ENCODE measurements at regions not wholly inside any gene's neighbourhood (a gene's known extent, or its start where the extent isn't known, plus 50 kb on each side); places are given as distances from the start of the nearest gene placed in this dataset.
"Not testable (repeated sequence)": the region's sequence is repeated elsewhere in the genome, so short reads cannot be mapped to it uniquely, and the experiment has no call there.

- no peak for DNase-seq
Measured at GRCh38 chr3:164458986-164459385, 619.3 kb downstream of the SI start.

- no peak for DNase-seq
Measured at GRCh38 chr3:164453714-164454113, 624.6 kb downstream of the SI start.

GRCh38 chr3:164452707-164453106 lies 625.6 kb downstream of the SI start:
- no peak for DNase-seq

GRCh38 chr3:164451072-164451910 lies 627.0 kb downstream of the SI start:
- no peak for DNase-seq

- DNase-seq, result no peak
Measured at GRCh38 chr3:164450276-164450905, 627.9 kb downstream of the SI start.

- peak; percentile 62 for DNase-seq
Measured at GRCh38 chr3:164419220-164419619, 659.1 kb downstream of the SI start.

GRCh38 chr3:164418414-164418813 lies 659.9 kb downstream of the SI start:
- peak; percentile 99 for DNase-seq

GRCh38 chr3:164417955-164418354 lies 660.3 kb downstream of the SI start:
- no peak for DNase-seq

- DNase-seq, result no peak
Measured at GRCh38 chr3:164416491-164417222, 661.6 kb downstream of the SI start.

- DNase-seq, result no peak
Measured at GRCh38 chr3:164408326-164408725, 670.0 kb downstream of the SI start.

- DNase-seq, result no peak
Measured at GRCh38 chr3:164407111-164407510, 671.2 kb downstream of the SI start.

- DNase-seq, result no peak
Measured at GRCh38 chr3:164406281-164406680, 672.0 kb downstream of the SI start.

- no peak for DNase-seq
Measured at GRCh38 chr3:164401923-164402322, 676.4 kb downstream of the SI start.

- DNase-seq, result not testable (repeated sequence)
Measured at GRCh38 chr3:164401440-164401839, 676.9 kb downstream of the SI start.

GRCh38 chr3:164397462-164397861 lies 680.8 kb downstream of the SI start:
- no peak for DNase-seq

GRCh38 chr3:164393171-164393570 lies 685.1 kb downstream of the SI start:
- DNase-seq, result no peak

- DNase-seq, result no peak
Measured at GRCh38 chr3:164390046-164390445, 688.2 kb downstream of the SI start.

- no peak for DNase-seq
Measured at GRCh38 chr3:164387236-164387635, 691.1 kb downstream of the SI start.

GRCh38 chr3:164380156-164380555 lies 698.1 kb downstream of the SI start:
- no peak for DNase-seq

- DNase-seq, result no peak
Measured at GRCh38 chr3:164377466-164377865, 700.8 kb downstream of the SI start.

GRCh38 chr3:164375995-164376394 lies 702.3 kb downstream of the SI start:
- DNase-seq, result peak; percentile 16

GRCh38 chr3:164375538-164375937 lies 702.8 kb downstream of the SI start:
- no peak for DNase-seq

- DNase-seq, result no peak
Measured at GRCh38 chr3:164371681-164372080, 706.6 kb downstream of the SI start.

- no peak for DNase-seq
Measured at GRCh38 chr3:164370970-164371369, 707.3 kb downstream of the SI start.
